ENCODE measurements at regions not wholly inside any gene's neighbourhood (a gene's known extent, or its start where the extent isn't known, plus 50 kb on each side); places are given as distances from the start of the nearest gene placed in this dataset.

- Histone ChIP-seq H3K4me3 (ENCODE audit: insufficient read depth, low read depth, low read length) (no peak overlapping the region), H3K9me1 (ENCODE audit: insufficient read depth, low read length) (no peaks in the 10 kb centered on the region), H3K18ac (ENCODE audit: low read depth, low read length) (no peak overlapping the region), H3K9me3 (ENCODE audit: control insufficient read depth, insufficient read depth, low read length) (no peaks in the 10 kb centered on the region), H3K14ac (replicated peaks; ENCODE audit: low read depth, low read length) (no peak overlapping the region), H4K20me1 (ENCODE audit: insufficient read depth, low read length) (no peaks in the 10 kb centered on the region), H3K79me1 (ENCODE audit: low read depth in 1 of 2, low read length in 2 of 2) (no peaks in the 10 kb centered on the region), H3K27ac (ENCODE audit: insufficient read depth, low read length) (no peak overlapping the region), H3K23ac (ENCODE audit: low read depth, low read length) (no peak overlapping the region), H4K91ac (ENCODE audit: insufficient read depth, low read depth, low read length) (no peak overlapping the region), H3K56ac (ENCODE audit: extremely low read depth, insufficient read depth, low read length) (no peak overlapping the region), H4K5ac (ENCODE audit: low read depth, low read length) (no peak overlapping the region), H2BK15ac (ENCODE audit: low read depth, low read length) (no peak overlapping the region), H3K4ac (ENCODE audit: low read depth, low read length) (no peak overlapping the region), H2AFZ (replicated peaks; ENCODE audit: low read length, poor library complexity) (no peak overlapping the region), H2BK5ac (ENCODE audit: low read depth, low read length, poor library complexity, severe bottlenecking) (no peak overlapping the region), H3K9ac (ENCODE audit: low read depth, low read length) (no peak overlapping the region), H2BK120ac (ENCODE audit: low read depth, low read length) (no peak overlapping the region), H3K4me2 (ENCODE audit: low read depth, low read length) (no peak overlapping the region), H3K4me1 (ENCODE audit: control insufficient read depth, insufficient read depth, low read length) (no peaks in the 10 kb centered on the region; the same call in 1 of the 2 replicates), H3K36me3 (ENCODE audit: control insufficient read depth, insufficient read depth, low read length) (no peaks in the 10 kb centered on the region), H4K8ac (ENCODE audit: low read depth in 2 of 2, low read length in 2 of 2) (no peak overlapping the region), H2AK9ac (replicated peaks; ENCODE audit: low read depth, low read length, poor library complexity) (no peak overlapping the region), H2BK20ac (ENCODE audit: low read depth, low read length) (no peak overlapping the region), H2AK5ac (ENCODE audit: low read depth, low read length) (no peak overlapping the region), H3K27me3 (ENCODE audit: control insufficient read depth, insufficient read depth, low read length) (no peaks in the 10 kb centered on the region)
- TF ChIP-seq RAD21 (IDR thresholded peaks at IDR 0.05; ENCODE audit: low read length) (no peak), MXI1 (IDR thresholded peaks at IDR 0.05; ENCODE audit: borderline replicate concordance, low read depth, low read length) (no peak), POLR2A (IDR thresholded peaks at IDR 0.05; ENCODE audit: low read depth, low read length) (no peak), SMC3 (IDR thresholded peaks at IDR 0.05; ENCODE audit: low read depth, low read length) (no peak), CEBPB (IDR thresholded peaks at IDR 0.05; ENCODE audit: low read depth, low read length) (no peak), CTCF (conservative IDR thresholded peaks at IDR 0.05; ENCODE audit: low read depth, low read length) (no peak), USF2 (IDR thresholded peaks at IDR 0.05; ENCODE audit: low read depth, low read length) (no peak)
- intact Hi-C loops (cut with micrococcal nuclease) (no loop called here), dilution Hi-C loops (cut with HindIII; ENCODE audit: low sequenced_read_pairs, unreplicated experiment) (no loop called here), in situ Hi-C loops (cut with MboI; ENCODE audit: low sequenced_read_pairs) (no loop called here)
- ChIA-PET POLR2A (ENCODE audit: unreplicated experiment) (no interaction called here), CTCF (no interaction called here)
- no peak for ATAC-seq (ENCODE audit: low read depth)
- WGBS, 2 experiments (ENCODE audit: extremely low coverage in 2 of 2, insufficient read length in 1 of 2) = 51% methylated on average over 6 of the region's 15 CpGs; no CpG with 5 or more reads in 1 of the 2 experiments
- no TSS peak for BruUV-seq (replicated peaks)
- no peak for DNase-seq
Observed at GRCh38 chr5:173435447-173435846, 107.2 kb upstream of the STC2 start.
